ENCODE measurements at regions not wholly inside any gene's neighbourhood (a gene's known extent, or its start where the extent isn't known, plus 50 kb on each side); places are given as distances from the start of the nearest gene placed in this dataset.

- Histone ChIP-seq H3K27me3 (peaks cover 15% of the 10 kb centered on the region), H3K4me1 (no peaks in the 10 kb centered on the region), H3K36me3 (no peaks in the 10 kb centered on the region), H3K9me3 (no peaks in the 10 kb centered on the region), H3K27ac (no peak overlapping the region), H3K4me3 (no peak overlapping the region)
- DNase-seq (no peak), ATAC-seq (no peak)
- TF ChIP-seq, protein P1, sequence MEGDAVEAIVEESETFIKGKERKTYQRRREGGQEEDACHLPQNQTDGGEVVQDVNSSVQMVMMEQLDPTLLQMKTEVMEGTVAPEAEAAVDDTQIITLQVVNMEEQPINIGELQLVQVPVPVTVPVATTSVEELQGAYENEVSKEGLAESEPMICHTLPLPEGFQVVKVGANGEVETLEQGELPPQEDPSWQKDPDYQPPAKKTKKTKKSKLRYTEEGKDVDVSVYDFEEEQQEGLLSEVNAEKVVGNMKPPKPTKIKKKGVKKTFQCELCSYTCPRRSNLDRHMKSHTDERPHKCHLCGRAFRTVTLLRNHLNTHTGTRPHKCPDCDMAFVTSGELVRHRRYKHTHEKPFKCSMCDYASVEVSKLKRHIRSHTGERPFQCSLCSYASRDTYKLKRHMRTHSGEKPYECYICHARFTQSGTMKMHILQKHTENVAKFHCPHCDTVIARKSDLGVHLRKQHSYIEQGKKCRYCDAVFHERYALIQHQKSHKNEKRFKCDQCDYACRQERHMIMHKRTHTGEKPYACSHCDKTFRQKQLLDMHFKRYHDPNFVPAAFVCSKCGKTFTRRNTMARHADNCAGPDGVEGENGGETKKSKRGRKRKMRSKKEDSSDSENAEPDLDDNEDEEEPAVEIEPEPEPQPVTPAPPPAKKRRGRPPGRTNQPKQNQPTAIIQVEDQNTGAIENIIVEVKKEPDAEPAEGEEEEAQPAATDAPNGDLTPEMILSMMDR (IDR thresholded peaks at IDR 0.05): no peak
- intact Hi-C loops (cut with DNase I): no loop called here
Measured at GRCh38 chr22:22184277-22184807, 60.2 kb upstream of the VPREB1 start.

- no peaks in the 10 kb centered on the region for H3K4me1 ChIP-seq
- DNase-seq: no peak
- intact Hi-C loops (cut with DNase I): no loop called here
- H3K27me3 ChIP-seq: peaks cover 15% of the 10 kb centered on the region
- ATAC-seq: no peak
- H3K27ac ChIP-seq: no peak overlapping the region
- H3K4me3 ChIP-seq: no peak overlapping the region
- TF ChIP-seq, protein P1 (IDR thresholded peaks at IDR 0.05): no peak
- H3K36me3 ChIP-seq: no peaks in the 10 kb centered on the region
- H3K9me3 ChIP-seq: no peaks in the 10 kb centered on the region
Measured at GRCh38 chr22:22182990-22183264, 61.7 kb upstream of the VPREB1 start.

GRCh38 chr22:22182218-22182989, 62.2 kb upstream of the VPREB1 start:
- TF ChIP-seq, protein P1 (IDR thresholded peaks at IDR 0.05): no peak
- DNase-seq (no peak), ATAC-seq (no peak)
- H3K27me3 ChIP-seq: peaks cover 15% of the 10 kb centered on the region
- H3K4me1 ChIP-seq: no peaks in the 10 kb centered on the region
- no peaks in the 10 kb centered on the region for H3K9me3 ChIP-seq
- H3K27ac ChIP-seq: no peak overlapping the region
- no peaks in the 10 kb centered on the region for H3K36me3 ChIP-seq
- intact Hi-C loops (cut with DNase I): no loop called here
- no peak overlapping the region for H3K4me3 ChIP-seq

- no peak for ATAC-seq
- intact Hi-C loops (cut with DNase I): no loop called here
- H3K36me3 ChIP-seq: no peaks in the 10 kb centered on the region
- TF ChIP-seq, protein P1 (IDR thresholded peaks at IDR 0.05): no peak
- H3K27ac ChIP-seq: no peak overlapping the region
- H3K27me3 ChIP-seq: peaks cover 22% of the 10 kb centered on the region
- H3K4me3 ChIP-seq: no peak overlapping the region
- no peaks in the 10 kb centered on the region for H3K4me1 ChIP-seq
- DNase-seq: no peak
- no peaks in the 10 kb centered on the region for H3K9me3 ChIP-seq
Measured at GRCh38 chr22:22181341-22181850, 63.2 kb upstream of the VPREB1 start.

GRCh38 chr22:22180738-22181285, 63.8 kb upstream of the VPREB1 start:
- Histone ChIP-seq H3K27ac (no peak overlapping the region), H3K9me3 (no peaks in the 10 kb centered on the region), H3K27me3 (peaks cover 22% of the 10 kb centered on the region), H3K4me3 (no peak overlapping the region), H3K36me3 (no peaks in the 10 kb centered on the region), H3K4me1 (no peaks in the 10 kb centered on the region)
- ATAC-seq: no peak
- no peak for DNase-seq
- TF ChIP-seq, protein P1 (IDR thresholded peaks at IDR 0.05): no peak
- intact Hi-C loops (cut with DNase I): no loop called here

Measured in upper lobe of right lung (tissue), 1 donor.